Amygdala (tissue), 56 donors: ENCODE measurements at regions not wholly inside any gene's neighbourhood (a gene's known extent, or its start where the extent isn't known, plus 50 kb on each side); places are given as distances from the start of the nearest gene placed in this dataset.

Experiments used
- DNase-seq, 56 donors: peaks; one replicate each; lab custom pipeline; 2025; lab: John Stamatoyannopoulos, UW

DNA sequence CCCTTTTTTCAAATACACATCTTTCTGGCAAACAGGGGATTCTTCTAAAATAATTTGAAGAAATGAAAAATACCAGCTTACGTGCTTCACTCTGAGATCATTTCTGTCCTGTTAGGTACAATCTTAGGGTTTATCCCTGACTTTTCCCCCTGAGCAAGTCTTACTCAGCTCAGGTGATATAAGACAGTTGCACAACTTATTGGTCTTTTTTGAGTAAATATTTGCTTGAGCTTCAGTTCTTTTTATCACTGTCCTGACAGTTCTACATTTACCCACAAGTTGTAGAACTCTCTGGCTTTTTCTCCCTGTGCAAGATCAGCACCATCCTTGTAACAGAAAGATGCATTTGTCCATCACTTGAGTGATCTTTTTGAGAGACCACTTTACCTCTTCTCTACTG is 84.9 kb downstream of the MID1IP1 start:
- DNase-seq = no peak

GRCh38 chrX:38887222-38887621 is 86.0 kb downstream of the MID1IP1 start:
- no peak for DNase-seq

- no peak for DNase-seq
Observed at GRCh38 chrX:38890326-38890725, 89.1 kb downstream of the MID1IP1 start.

GRCh38 chrX:38890963-38891362 is 89.7 kb downstream of the MID1IP1 start:
- DNase-seq = no peak

- no peak for DNase-seq
Observed at GRCh38 chrX:38891641-38892413, 90.6 kb downstream of the MID1IP1 start.

- no peak for DNase-seq
Observed at GRCh38 chrX:38893441-38893840, 92.2 kb downstream of the MID1IP1 start.

DNA sequence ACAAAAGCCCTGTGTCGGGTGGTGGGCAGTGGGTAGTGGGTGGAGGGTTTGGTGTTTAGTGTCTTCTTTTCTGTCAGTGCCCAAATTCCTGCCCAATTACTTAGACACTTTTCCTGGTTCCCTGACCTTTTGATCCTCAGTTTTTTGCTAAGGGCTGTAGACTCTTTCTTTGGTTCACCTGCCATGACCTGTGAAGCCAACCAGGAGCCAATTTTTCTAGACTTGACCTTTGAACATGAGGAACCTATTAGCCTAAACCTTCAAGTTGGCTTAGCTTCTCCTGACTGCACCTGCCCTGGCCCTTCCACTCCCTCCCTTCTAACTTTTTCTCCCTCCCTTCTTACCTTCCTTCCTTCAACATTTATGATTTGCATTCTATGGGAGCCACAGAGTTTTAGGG is 94.5 kb downstream of the MID1IP1 start:
- DNase-seq = no peak

DNA sequence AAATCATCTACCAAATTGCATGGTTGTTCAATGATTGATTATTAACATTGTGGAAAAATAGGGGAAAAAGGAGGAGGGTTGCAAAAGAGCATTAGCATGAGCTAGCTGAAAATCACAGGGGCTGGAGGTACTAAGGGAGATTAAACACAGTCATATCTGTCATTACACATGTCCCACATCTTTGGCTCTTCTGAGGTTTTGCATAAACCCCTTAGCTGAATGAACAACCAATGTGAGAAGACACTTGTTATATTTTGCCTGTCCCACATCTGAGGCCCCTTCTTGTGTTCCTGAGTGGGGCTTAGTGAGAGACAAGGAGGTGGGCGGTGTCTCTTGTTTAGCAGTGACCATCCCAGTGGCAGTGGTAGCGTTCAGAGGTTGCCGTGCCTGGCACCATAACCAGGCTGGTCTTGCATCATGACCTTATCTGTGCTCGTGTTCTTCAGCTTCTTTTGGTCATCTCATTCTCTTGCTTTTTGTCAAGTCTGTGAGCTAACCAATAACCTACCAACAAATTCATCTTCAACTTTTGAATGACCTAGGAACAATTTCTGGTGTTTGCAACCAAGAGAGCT is 95.6 kb downstream of the MID1IP1 start:
- DNase-seq = no peak

GRCh38 chrX:38898261-38898660 is 97.0 kb downstream of the MID1IP1 start:
- DNase-seq = no peak

DNA sequence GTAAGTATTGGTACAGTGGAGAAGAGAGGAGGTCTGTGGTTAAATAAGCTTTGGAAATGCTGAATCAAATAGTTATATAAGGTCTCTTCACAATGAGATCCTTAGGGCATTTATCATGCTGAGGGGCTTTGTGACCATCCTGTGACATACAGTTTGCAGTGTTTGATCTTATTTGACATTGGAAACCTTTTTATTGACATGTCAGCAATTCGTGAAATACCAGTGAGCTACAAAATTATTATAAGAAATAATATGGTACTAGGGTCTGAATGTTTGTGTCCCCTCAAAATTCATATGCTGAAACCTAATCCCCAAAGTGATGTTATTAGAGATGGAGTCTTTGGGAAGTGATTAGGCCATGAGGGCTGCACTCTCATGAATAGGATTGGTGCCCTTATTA is 98.4 kb downstream of the MID1IP1 start:
- DNase-seq = no peak

DNA sequence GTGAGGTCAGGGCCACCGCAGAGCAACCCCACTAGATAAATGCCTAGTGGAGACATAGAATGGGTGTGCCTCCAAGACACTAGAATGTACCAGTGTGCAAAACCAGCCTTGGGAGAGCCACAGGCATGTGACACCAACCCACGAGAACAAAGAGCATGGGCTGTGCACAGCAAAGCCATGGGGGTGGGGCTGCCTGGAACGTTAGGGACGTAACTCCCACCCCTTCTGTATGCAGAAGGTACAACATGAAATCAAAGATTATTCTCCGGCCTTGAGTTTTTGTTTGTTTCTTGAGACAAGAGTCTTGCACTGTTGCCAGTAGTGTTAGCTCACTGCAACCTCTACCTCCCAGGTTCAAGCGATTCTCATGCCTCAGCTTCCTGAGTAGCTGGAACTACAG is 99.5 kb downstream of the MID1IP1 start:
- no peak for DNase-seq

- no peak for DNase-seq
Observed at GRCh38 chrX:38902972-38903492, 101.8 kb downstream of the MID1IP1 start.

DNA sequence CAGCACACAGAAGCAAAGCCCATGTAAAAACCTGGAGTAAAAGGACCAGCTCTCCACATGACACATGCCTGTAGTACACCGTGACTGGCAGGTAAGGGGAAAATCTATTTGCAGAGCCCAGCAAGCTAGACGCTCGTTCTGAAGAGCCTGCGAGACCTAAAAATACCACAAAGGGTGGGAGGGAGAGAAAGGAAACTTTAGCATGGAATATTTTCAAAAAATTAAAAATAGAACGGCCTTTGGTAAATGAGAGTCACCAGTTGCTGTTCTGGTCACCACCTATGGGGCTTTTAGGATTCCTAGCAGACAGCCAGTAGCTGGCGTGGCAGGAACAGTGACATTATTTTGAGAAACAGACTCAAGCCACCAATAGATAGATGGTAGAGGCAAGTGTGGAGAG is 115.5 kb downstream of the MID1IP1 start:
- no peak for DNase-seq

DNA sequence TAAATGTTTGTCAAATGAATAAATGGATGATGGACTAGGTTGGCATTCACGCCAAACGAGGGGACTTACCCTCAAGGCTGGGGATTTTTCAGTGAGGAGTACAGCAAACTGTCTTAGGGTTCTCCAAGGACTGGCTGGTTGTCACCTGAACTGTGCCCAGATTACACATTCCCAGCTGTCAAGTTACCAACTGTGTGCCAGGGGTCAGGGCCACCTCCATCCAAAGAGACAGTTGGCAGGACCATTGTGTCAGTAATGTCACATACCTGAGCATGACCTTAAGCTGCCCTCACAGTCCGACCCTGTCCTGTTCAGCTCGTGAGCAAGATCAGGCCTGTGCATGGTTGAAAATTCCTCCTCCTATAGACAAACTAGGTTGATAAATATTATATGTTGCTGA is 116.7 kb downstream of the MID1IP1 start:
- DNase-seq = no peak

- DNase-seq = no peak
Observed at GRCh38 chrX:38919202-38919601, 117.9 kb downstream of the MID1IP1 start.

GRCh38 chrX:38919853-38920528 is 118.7 kb downstream of the MID1IP1 start:
- DNase-seq = no peak

GRCh38 chrX:38923451-38923969 is 122.3 kb downstream of the MID1IP1 start:
- no peak for DNase-seq

GRCh38 chrX:38927592-38927991 is 126.3 kb downstream of the MID1IP1 start:
- no peak for DNase-seq

DNA sequence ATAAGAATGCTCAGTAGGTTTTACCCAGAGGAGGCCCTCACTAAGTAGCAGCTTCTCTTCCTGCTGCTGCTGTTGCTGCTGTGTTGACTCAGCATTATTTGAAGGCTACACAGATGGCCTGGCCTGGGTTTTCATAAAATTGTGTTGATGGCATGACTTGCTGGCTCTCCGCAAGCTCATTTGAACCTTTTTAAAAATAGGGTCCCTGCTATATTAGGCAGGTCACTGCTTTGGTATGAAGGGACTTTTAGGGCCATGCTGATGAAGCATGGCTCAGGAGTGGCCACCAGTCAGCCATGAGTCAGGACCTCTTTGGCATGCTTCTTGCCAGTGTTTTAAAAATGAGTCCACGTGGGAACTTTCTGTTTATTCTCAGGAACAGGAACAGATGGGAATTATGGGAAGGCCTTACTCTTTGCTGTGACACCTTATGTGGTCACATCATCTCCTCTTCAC is 128.7 kb downstream of the MID1IP1 start:
- no peak for DNase-seq

DNA sequence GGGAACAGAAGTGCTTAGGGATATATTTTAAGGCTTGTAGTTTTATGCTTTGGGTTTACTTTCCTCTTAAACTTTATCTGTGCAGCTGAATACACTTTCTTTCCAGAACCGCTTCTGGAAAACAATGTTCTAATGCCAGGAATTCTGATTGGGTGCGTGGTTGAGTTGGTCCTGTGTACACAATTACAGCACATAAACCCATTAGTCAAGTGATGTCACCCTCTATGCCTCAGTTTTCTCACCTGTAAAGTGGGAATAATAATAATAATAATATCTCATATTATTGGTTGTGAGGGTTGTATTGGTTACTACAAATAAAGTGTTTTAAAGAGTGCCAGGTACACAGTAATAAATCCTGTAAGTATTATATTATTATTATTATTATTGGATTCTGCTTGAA is 129.2 kb downstream of the MID1IP1 start:
- no peak for DNase-seq

DNA sequence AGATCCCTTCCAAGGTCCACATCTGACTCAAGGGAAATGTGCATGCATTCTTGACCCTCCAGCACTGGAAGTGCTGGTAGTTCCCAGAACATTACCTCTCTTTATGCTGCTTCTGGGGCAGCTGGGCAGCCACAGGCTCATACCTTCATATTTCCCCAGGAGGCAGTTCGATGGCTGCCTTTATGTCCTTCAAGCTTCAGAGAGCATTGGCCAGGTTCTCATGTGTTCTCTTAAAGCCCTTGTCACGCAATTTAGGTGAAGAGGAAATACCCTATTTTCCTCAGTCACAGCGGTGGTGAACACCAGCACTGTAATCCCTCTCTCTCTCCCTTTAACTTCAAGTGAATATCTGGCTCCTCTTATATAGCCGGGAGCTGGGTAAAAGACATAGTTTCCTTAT is 134.3 kb downstream of the MID1IP1 start:
- no peak for DNase-seq
